Stimulated activated CD4-positive, alpha-beta T cell treated with anti-CD3 and anti-CD28 coated beads, Interleukin-15, amount 100 ng/mL, for 1 hour (primary cell): ENCODE measurements at regions not wholly inside any gene's neighbourhood (a gene's known extent, or its start where the extent isn't known, plus 50 kb on each side); places are given as distances from the start of the nearest gene placed in this dataset.

Experiments used
- DNase-seq, 2 donors: peaks; one replicate each; pipeline ENCODE4 v3.0.0-alpha.2; 2020; ENCODE audit warnings: low read depth in 1 of 2, low spot score in 1 of 2

DNA sequence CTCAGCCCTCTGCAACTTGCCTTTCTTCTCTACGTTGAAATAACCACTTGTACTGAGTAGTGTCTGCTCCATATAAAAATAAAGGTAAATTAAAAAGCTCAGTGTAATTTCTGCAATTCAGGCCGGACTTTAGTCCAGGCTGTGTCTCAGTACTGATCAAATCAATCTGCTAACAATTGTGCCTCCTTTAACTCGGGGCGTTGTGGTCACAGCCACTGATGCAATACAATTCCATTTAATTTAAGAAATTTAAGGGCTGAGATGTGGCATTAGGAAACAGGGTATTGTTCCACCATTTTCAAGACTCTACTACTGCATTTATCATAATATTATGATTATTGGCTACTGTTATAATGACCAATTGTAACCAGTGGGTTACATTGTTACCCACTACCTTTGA, 60.0 kb upstream of the NPAS2 start:
- DNase-seq, result no peak

DNA sequence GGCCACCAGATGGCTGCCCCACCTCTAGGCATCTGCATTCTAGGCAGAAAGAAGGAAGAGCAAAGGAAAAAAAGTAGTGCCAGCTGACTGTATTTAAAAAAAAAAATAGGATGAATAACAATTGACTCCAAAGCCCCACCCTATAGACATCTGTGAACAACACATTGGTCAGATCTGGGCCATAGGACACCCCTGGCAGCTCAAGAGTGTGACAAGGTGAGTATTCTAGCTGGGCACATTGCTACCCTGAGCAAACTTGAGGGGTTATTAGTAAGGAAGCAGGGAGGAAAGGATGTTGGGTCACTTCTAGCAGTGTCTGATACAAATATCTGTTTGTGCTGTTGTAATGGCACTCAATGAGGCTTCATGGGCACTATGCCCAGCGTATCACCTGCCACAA, 58.6 kb upstream of the NPAS2 start:
- DNase-seq, result no peak

DNA sequence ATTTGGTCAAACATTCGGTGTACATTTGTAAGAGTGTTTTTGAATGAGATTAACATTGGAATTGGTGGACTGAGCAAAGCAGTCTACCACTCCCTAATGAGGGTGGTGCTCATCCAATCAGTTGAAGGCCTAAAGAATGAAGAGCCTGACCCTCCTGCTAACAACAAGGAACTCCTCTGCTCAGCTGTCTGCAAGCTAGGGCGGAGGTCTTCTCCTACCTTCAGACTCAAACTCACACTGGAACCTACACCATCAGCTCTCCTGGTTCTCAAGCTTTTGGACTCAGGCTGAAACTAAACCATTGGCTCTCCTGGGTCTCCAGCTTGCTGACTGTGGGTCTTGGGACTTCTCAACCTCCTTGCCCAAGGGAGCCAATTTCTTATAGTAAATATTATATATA, 55.5 kb upstream of the NPAS2 start:
- DNase-seq, result no peak

DNA sequence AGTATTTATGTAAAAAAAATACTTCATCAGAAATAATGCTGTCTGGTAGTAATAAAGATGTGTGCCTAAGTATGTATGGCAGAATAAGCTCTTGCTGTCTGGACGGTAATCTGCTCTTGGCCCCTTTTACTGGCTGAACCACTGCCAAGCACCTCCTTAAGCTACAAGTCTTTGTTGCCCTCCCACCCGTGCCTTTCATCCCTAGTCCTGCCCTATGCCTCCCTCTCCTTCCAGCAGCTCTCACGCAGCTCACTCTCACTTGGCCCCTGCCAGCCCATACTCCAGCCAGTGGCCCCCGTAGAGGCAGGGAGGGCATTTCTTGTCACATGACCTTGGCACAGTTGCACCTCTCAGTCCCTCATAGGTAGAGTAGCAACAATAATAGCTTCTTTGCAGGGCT, 54.5 kb upstream of the NPAS2 start:
- DNase-seq, result no peak

DNA sequence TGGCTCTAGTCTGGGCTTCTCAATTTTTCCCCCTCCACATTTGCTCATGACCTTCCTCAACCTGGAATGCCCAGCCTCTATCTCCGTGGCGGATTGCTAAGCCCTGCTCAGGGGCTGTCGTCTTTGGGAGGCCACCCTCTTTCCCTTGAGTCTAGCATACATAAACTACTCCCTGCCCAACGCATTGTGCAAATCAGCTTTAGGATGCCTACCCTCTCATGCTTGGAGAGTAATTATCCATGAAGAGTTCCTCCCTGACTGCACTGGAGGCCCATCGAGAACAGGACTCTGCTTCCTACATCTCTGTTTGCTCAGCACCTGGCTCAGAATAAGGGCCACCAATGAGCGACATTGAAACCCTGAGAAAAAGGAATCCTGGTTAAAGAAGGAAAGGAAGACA, 53.7 kb upstream of the NPAS2 start:
- no peak for DNase-seq

DNA sequence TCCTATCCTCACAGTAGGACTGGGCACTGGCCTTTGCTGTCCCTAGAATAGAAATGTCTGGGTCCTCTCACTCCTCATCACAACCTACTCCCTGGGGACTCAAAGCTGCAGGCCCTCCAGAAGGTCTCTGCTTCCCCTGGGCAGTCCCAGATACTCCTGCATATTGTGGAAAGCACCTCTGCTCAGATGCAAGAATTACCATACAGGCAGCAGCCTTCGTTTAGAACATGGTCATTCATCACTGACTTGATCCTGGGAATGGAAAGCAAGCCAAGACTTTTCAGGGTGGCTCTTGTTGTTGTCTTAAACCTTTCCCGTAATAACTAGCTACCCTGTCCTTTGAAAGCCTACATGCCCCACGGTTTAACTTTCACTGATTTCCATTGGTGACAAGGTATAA, 53.1 kb upstream of the NPAS2 start:
- DNase-seq, result no peak

DNA sequence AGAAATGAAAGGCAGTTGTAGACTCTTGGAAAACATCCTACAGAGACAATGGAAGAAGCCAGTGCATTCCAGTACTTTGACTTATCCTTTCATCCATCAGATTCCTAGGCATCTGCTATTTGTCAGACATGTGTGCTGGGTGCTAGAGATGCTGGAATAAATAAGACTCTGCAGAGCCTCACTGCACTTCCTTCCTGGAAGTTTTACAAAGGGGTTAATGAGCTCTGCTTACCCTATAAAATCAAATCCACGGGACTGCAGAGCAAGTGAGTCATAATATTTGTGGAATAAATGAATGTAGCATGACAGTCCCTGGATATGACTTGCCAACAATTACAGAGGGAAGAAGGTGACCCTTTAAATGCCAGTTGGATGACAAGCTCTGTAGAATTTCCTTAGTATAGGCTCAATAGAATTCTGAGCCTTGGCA, 52.7 kb upstream of the NPAS2 start:
- no peak for DNase-seq

DNA sequence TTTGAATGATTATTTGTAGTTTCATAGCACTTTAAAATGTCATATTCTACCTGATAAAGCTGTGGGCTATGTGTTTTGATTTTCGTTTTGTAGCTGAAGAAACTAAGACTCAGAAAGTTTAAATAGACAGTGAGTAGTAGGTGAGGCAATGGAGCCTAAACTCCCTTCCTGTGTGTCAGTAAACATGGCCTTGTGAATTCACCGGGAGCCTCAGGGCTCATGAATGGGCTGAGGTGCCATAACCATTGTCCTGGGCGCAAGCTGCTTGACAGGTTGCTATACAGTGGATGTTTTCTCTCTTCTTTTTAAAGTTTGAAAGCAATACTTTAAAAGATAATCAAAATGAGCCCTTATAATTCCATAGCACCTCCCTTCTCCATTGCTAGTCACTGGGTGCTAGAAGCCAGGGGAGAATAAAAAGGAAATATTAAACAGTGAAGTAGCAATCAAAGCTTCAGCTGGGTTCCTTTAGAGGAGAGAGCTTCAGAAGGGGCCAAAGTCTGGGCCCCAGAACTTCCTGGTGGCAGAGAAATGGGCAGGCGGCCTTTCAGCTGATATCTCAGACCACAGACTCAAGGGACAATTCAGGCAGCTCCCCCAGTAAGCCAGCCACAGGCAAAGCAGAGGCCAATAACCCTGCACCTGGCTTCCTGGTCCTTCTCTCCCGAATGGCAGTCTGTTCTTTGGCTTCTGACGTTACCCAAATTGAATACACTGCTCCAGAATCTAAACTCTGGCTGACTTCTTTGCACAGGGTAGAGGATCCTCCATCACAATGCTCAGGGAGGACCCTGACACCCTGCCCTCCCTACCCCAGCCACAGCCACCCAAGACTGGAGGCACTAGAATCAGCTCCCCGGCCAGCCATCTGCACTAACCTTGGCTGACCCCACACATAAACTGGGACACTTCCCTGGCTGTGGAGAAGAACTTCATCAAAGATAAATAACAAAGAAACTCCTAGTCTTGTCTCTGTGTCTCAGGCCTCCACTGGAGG, 51.8 kb upstream of the NPAS2 start:
- no peak for DNase-seq
